GM13976 (cell line): ENCODE measurements at regions not wholly inside any gene's neighbourhood (a gene's known extent, or its start where the extent isn't known, plus 50 kb on each side); places are given as distances from the start of the nearest gene placed in this dataset.

Source experiments
- DNase-seq: peaks from one replicate; pipeline ENCODE4 v3.0.0; 2012; ENCODE audit warnings: low spot score
- CTCF ChIP-seq: IDR thresholded peaks from 2 replicates; pipeline ENCODE4 v1.5.1; 2012; ENCODE audit warnings: borderline replicate concordance, mild to moderate bottlenecking; ENCODE audit not compliant: insufficient read depth; ENCODE audit errors: extremely low read depth, missing control alignments, control extremely low read depth
- in situ Hi-C: fragments of 300-500 bp; cut with MboI; formaldehyde crosslinking; loops from one replicate; pipeline ENCODE4 v1.12.0; 2022; ENCODE audit warnings: low sequenced_read_pairs, mixed read lengths, inconsistent platforms; ENCODE audit not compliant: unreplicated experiment

GRCh38 chr6:11467364-11467763 lies 70.2 kb upstream of the TMEM170B start:
- in situ Hi-C loops, result loop anchor here (10.0 kb wide), 1 partner anchor 93 kb away; no protein-coding TSS in a partner anchor
- peak; percentile 36 for DNase-seq
- no peak for TF ChIP-seq CTCF

GRCh38 chr6:11463398-11463780 lies 74.2 kb upstream of the TMEM170B start:
- no peak for DNase-seq
- in situ Hi-C loops, result loop anchor here (10.0 kb wide), 1 partner anchor 89 kb away; no protein-coding TSS in a partner anchor
- no peak for TF ChIP-seq CTCF

GRCh38 chr6:11462742-11463397 lies 74.7 kb upstream of the TMEM170B start:
- in situ Hi-C loops, result loop anchor here (10.0 kb wide), 1 partner anchor 88 kb away; no protein-coding TSS in a partner anchor
- no peak for DNase-seq
- no peak for TF ChIP-seq CTCF

DNA sequence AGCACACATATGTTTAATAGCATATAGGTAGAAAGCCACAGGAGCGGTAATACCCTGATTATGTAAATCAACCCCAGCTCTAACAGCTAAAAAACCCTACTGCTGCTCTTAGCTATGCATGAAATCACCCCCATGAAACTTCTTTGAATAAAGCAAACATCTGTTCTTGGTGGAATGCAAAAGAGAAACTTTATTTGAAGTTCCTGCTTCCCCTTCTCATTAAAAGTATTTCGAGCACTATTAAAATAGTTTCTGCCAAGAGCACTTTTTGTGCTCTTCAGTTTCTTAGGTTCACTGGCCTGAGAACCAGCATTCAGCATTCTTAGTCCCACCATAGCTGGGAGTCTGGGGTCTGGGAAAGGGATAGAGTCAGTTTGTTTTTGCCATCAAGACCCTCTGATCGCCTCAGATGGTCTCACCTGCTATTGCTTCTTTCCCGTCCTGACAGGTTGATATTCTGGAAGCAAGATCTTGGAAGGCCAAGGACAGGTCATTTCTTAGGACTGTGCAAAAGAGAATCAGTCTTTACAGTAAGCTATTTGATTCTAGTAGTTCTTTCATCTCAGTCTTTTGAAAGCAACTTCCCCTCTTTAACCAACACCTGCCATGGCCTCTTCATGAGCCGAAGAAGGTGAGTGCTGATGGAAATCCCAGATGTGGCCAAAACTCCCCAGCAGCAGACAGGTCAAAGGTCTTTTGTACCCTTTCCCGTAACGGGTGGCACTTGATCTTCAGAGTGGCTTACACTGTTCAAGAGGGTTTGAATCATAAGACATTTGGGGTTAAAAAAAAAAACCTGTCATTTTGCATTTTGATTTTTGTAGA lies 76.5 kb upstream of the TMEM170B start:
- TF ChIP-seq CTCF, result no peak
- in situ Hi-C loops, result loop anchor here (10.0 kb wide), 1 partner anchor 86 kb away; no protein-coding TSS in a partner anchor
- DNase-seq, result peak; percentile 49

DNA sequence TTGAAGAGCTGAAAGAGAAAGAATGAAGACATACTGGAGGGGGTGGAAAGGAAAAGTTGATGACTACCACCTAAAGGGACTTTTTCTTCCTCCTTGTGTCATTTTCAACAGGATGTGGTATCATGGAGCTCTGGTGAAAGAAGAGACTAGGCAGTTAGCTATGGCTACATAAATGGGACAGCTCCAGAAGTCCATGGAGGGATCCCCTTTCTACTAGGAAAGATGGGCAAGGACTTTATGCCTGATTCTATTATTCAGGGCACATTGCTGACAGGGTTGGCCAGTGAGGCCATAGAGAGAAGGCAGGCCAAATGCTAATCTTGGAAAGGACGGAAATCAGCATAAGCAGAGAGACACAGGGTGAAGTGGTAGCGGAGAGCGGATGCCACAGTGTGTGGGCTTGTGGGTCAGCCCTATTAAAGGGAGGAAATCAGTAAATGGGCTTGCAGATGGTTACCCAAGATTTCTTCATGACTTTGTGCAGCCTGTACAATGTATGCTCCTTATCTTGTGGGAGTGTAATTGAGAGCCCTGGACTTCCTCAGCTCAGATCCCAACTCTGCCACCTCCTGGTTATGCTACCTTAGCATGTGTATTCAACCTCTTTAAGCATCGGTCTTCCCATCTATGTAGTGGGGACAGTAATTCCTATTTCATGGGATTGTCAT lies 77.4 kb upstream of the TMEM170B start:
- in situ Hi-C loops, result loop anchor here (10.0 kb wide), 1 partner anchor 85 kb away; no protein-coding TSS in a partner anchor
- TF ChIP-seq CTCF, result peak; percentile 8
- no peak for DNase-seq

- peak; percentile 53 for DNase-seq
- no peak for TF ChIP-seq CTCF
- in situ Hi-C loops, result no loop called here
Measured at GRCh38 chr6:11459079-11459610, 78.4 kb upstream of the TMEM170B start.
